AG04450 (cell line): ENCODE measurements at regions not wholly inside any gene's neighbourhood (a gene's known extent, or its start where the extent isn't known, plus 50 kb on each side); places are given as distances from the start of the nearest gene placed in this dataset.

Source experiments
- CTCF ChIA-PET: fragments of 300-600, 350-600 bp; formaldehyde crosslinking; extraction: SDS; loops from one replicate; lab custom pipeline; 2022; ENCODE audit warnings: antibody characterized with exemption, inconsistent platforms; lab: Charles Lee
- POLR2A ChIA-PET: fragments of 350-600 bp; formaldehyde crosslinking; extraction: SDS; loops from one replicate; lab custom pipeline; 2021; ENCODE audit warnings: antibody characterized with exemption, inconsistent platforms; lab: Yijun Ruan, JAX
- DNase-seq: peaks from one replicate; pipeline ENCODE4 v3.0.0-alpha.2; 2011; ENCODE audit warnings: low read depth, low spot score
- H3K27ac ChIP-seq: one replicate; pipeline ENCODE4 v1.5.1; 2012; ENCODE audit warnings: low read depth, low read length, control low read depth
- H3K27me3 ChIP-seq: one replicate; pipeline ENCODE4 v1.6.0; 2012; ENCODE audit warnings: low read length; ENCODE audit not compliant: control insufficient read depth, insufficient read depth
- H3K4me3 ChIP-seq: 2 replicates; pipeline ENCODE4 v1.5.1; 2011; ENCODE audit warnings: mild to moderate bottlenecking, low read depth, low read length, control low read depth
- H3K9me3 ChIP-seq: 2 replicates; pipeline ENCODE4 v1.5.1; 2012; ENCODE audit warnings: low read length; ENCODE audit not compliant: control insufficient read depth, insufficient read depth
- TF ChIP-seq, protein P1 (sequence below): IDR thresholded peaks from 2 replicates; pipeline ENCODE4 v1.5.1; 2011; ENCODE audit warnings: low read depth, low read length, control low read depth, inconsistent platforms

DNA sequence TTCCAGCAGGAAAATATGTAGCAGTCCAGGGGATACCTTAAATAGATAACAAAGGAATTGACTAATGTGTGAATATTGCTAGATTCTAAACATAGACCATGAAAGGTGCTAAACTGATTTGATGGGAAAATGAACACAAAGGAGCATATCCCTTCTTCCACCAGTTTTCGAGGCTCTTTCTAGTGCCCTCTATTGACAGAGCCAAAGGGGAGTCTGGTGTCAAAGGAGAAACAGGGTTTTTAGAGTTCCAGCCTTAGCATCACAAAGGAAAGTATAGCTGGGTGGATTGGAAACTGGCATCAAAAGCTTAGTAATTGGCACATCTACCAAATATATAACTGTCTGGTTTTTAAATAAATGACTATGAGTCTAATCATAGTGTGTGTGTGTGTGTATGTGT, 636.8 kb downstream of the ETV1 start:
- CTCF ChIA-PET, result interaction anchor here (1.0 kb wide), 1 partner anchor 1339 kb away, joined by 3 read pairs; no protein-coding TSS in a partner anchor
- Histone ChIP-seq H3K9me3 (no peaks in the 10 kb centered on the region), H3K27me3 (no peaks in the 10 kb centered on the region), H3K27ac (no peak overlapping the region), H3K4me3 (no peak overlapping the region)
- TF ChIP-seq, protein P1, sequence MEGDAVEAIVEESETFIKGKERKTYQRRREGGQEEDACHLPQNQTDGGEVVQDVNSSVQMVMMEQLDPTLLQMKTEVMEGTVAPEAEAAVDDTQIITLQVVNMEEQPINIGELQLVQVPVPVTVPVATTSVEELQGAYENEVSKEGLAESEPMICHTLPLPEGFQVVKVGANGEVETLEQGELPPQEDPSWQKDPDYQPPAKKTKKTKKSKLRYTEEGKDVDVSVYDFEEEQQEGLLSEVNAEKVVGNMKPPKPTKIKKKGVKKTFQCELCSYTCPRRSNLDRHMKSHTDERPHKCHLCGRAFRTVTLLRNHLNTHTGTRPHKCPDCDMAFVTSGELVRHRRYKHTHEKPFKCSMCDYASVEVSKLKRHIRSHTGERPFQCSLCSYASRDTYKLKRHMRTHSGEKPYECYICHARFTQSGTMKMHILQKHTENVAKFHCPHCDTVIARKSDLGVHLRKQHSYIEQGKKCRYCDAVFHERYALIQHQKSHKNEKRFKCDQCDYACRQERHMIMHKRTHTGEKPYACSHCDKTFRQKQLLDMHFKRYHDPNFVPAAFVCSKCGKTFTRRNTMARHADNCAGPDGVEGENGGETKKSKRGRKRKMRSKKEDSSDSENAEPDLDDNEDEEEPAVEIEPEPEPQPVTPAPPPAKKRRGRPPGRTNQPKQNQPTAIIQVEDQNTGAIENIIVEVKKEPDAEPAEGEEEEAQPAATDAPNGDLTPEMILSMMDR, result no peak
- POLR2A ChIA-PET, result interaction anchor here (0.6 kb wide), 1 partner anchor 569 kb away, joined by 3 read pairs; no protein-coding TSS in a partner anchor
- no peak for DNase-seq

DNA sequence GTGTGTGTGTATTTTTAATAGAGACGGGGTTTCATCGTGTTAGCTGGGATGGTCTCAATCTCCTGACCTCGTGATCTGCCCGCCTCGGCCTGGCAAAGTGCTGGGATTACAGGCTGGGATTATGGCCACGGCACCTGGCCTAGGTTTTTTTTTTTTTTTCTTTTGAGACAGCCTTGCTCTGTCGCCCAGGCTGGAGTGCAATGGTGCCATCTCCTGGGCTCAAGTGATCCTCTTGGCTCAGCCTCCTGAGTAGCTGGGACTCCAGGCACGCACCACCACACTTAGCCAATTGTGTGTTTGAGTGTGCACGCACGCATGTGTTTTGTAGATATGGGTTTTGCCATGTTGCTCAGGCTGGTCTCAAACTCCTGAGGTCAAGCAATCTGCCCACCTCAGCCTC, 629.8 kb downstream of the ETV1 start:
- CTCF ChIA-PET, result interaction anchor here (1.0 kb wide), 1 partner anchor 1331 kb away, joined by 3 read pairs; no protein-coding TSS in a partner anchor
- no peak for DNase-seq
- POLR2A ChIA-PET, result no interaction called here

DNA sequence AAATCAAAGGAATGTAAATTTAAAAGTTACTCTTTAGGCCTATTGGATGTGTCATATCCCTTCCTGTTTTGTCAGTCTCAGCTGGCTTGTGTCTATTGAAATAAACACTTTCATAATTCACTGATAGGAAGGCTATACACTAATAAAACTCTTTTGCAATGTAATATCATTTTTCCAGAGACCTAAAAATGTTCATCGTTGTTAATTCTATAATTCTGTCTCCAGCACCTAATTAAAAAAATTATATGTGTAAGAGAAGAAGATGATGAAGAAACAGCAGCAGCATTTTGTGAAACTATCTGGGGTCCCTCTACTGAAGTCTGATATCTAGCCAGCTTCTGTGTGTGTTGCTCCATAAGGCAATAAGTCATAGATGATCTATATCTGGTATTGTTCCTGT, 602.7 kb downstream of the ETV1 start:
- TF ChIP-seq, protein P1, result no peak
- POLR2A ChIA-PET, result no interaction called here
- Histone ChIP-seq H3K27ac (no peak overlapping the region), H3K4me3 (no peak overlapping the region), H3K9me3 (no peaks in the 10 kb centered on the region), H3K27me3 (no peaks in the 10 kb centered on the region)
- no peak for DNase-seq
- CTCF ChIA-PET, result interaction anchor here (0.6 kb wide), 1 partner anchor 92 kb away, joined by 3 read pairs; no protein-coding TSS in a partner anchor

More for the DNA sequence above, 629.8 kb downstream of the ETV1 start:
- no peak overlapping the region for H3K27ac ChIP-seq
- no peaks in the 10 kb centered on the region for H3K27me3 ChIP-seq
- no peak overlapping the region for H3K4me3 ChIP-seq
- TF ChIP-seq, protein P1, result no peak
- no peaks in the 10 kb centered on the region for H3K9me3 ChIP-seq

DNA sequence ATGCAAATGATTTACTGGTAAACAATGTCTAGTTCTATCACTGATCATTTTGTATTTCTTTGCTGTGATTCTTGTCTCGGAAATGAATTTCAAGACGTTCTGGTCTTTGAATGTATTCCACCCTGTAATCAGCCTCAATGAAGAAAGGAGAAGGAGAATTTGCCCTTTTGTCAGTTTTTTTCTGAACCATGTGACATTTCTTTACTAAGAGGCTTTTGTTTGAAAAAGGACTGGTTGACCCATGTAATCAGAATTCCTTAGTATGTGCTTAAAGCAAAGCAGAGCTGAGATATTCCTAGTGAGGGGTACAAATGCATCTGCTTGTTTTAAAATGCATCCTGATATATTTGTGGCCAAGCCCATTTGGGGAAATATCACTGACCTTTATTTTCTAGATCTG, 581.6 kb downstream of the ETV1 start:
- H3K4me3 ChIP-seq, result no peak overlapping the region
- TF ChIP-seq, protein P1, result no peak
- POLR2A ChIA-PET, result no interaction called here
- no peaks in the 10 kb centered on the region for H3K27me3 ChIP-seq
- DNase-seq, result no peak
- H3K27ac ChIP-seq, result no peak overlapping the region
- CTCF ChIA-PET, result no interaction called here
- H3K9me3 ChIP-seq, result no peaks in the 10 kb centered on the region

DNA sequence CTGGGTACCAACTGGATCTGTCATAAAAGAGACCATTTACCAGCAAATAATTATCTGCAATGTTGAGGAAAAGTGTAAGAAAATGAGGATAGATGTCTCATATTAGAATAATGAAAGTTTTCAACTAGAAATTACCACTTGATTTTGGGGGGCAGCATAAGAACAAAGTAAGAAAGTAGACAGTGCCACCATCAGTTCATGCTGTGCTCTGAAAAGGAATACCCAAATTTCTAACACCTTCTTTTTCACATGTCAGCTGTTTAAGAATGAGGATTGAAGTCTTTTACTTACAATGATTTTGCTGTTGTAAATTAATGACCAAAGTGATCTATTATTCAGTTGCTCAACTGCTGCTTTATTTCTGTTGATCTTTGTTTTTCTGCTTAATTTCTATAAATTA, 578.3 kb downstream of the ETV1 start:
- no peak overlapping the region for H3K4me3 ChIP-seq
- H3K9me3 ChIP-seq, result no peaks in the 10 kb centered on the region
- no peaks in the 10 kb centered on the region for H3K27me3 ChIP-seq
- no peak overlapping the region for H3K27ac ChIP-seq
- TF ChIP-seq, protein P1, result no peak
- ChIA-PET CTCF (no interaction called here), POLR2A (no interaction called here)
- no peak for DNase-seq
